ENCODE measurements at regions not wholly inside any gene's neighbourhood (a gene's known extent, or its start where the extent isn't known, plus 50 kb on each side); places are given as distances from the start of the nearest gene placed in this dataset.
"Not testable (repeated sequence)": the region's sequence is repeated elsewhere in the genome, so short reads cannot be mapped to it uniquely, and the experiment has no call there.

DNA sequence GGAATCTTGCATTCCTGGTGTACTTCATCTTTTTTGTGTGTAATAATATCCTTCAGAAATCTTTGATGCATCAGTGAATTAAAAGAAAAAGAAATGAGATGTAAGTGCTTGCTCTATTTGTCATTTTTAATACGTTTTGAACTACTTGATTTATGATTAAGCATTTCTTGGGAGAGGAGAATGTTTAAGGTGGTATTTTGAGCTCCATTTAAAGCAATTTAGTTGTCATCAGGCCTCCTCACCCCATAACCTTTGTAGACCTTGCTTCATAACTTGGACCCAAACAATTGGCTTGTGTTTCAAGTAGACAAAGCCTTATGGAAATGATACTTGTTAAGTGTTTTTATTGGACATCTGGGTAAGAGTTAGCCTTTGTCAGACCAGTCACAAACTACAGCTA, 87.1 kb upstream of the VEPH1 start:
- no peak overlapping the region for H3K4me3 Mint-ChIP-seq
- H3K9me3 Mint-ChIP-seq, result no peaks in the 10 kb centered on the region
- DNase-seq (no peak), ATAC-seq (no peak)
- H3K4me1 Mint-ChIP-seq, result no peaks in the 10 kb centered on the region
- H3K27ac Mint-ChIP-seq, result no peak overlapping the region
- peaks cover 6% of the 10 kb centered on the region for H3K27me3 Mint-ChIP-seq

DNA sequence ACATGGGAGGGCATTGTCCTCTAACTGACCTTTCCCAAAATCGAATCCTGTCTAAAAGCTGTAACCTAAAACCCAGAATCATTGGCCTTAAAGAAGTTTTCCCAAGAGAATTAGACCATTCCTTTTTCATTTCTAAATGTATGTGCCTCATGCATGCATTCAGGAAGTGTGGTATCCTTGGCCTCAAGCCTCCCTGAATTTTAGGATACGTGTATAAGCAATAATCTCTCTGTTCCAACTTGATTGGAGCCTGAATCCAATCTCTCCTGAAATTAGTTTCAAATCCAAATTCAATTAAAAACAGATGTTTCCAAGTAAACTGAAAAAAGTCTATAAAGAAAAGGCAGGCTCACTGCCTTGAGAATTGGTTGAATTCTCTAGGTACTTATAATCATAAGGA, 86.0 kb upstream of the VEPH1 start:
- no peaks in the 10 kb centered on the region for H3K9me3 Mint-ChIP-seq
- no peak overlapping the region for H3K4me3 Mint-ChIP-seq
- no peaks in the 10 kb centered on the region for H3K27me3 Mint-ChIP-seq
- ATAC-seq (no peak), DNase-seq (no peak)
- no peaks in the 10 kb centered on the region for H3K4me1 Mint-ChIP-seq
- H3K27ac Mint-ChIP-seq, result no peak overlapping the region

DNA sequence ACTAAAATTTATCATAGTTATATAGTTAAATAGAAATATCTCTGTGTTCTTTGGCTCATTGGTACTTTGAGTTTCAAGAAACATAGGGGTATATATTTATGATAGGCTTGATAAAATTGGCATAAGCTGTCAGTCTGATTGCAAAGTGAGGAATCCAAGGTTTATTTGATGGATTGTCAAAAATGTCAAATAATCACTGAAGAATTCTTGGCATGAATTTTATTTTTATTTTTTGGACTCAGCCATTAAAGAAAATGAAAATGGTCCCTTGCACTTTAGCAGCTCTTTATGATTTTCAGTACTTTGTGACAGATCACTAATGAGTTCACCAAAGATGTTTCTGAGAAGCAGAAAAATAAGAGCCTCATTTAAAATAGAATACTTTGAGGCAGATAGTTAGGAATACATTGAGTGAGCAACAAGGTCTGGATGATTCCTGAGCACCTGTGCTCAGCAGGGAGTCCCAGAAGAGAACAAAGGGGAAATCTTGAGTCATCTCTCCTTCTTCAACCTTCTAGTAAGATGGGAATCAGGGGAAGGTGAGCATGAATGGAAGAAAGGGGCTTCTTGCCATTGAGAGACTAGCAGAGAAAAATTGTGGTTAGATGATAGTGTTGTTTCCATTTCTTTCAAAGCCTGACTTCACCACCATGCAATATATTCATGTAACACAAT, 85.3 kb upstream of the VEPH1 start:
- Mint-ChIP-seq H3K4me3 (no peak overlapping the region), H3K27ac (no peak overlapping the region), H3K4me1 (no peaks in the 10 kb centered on the region), H3K9me3 (no peaks in the 10 kb centered on the region), H3K27me3 (no peaks in the 10 kb centered on the region)
- DNase-seq (no peak), ATAC-seq (no peak)

DNA sequence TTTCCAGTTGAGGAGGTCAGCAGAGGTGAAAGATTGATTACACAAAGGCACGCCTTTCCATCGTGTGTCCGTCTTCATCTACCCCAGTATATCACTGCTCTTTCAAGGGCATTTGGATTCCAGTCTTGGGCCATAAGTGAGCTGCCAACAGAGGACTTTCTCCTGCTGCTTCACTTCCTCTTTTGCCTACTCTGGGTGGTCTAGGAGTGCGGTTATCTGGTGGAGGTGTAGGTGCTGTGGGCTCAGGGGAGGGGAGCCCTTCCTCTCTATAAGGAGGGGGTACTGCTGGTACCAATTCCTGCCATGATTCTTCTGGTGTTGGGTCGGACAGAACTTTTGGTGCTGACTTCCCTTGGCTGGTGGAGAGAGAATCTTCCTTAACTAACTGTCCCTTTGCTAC, 83.1 kb upstream of the VEPH1 start:
- Mint-ChIP-seq H3K27ac (no peak overlapping the region), H3K9me3 (no peaks in the 10 kb centered on the region), H3K27me3 (no peaks in the 10 kb centered on the region), H3K4me1 (no peaks in the 10 kb centered on the region), H3K4me3 (no peak overlapping the region)
- no peak for DNase-seq
- ATAC-seq, result no peak

DNA sequence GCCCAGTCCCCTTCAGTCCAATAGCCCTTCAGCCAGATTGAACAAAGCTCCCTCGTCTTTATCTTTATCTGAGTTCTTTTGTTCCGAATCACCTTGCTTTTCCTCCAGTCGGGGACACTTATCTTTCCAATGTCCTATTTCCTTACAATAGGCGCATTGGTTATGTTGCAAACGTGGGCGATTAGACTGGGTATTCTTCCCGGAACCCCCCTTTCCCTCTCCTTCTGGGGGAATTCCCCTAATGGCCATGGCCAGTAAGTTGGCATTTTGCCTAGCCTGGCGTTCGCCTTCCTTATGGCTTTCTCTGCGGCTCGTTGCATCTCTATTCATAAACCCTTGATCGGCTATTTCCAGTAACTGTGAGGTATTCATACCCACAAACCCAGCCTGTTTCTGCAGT, 82.2 kb upstream of the VEPH1 start:
- no peak overlapping the region for H3K27ac Mint-ChIP-seq
- DNase-seq (no peak), ATAC-seq (no peak)
- H3K4me3 Mint-ChIP-seq, result no peak overlapping the region
- H3K9me3 Mint-ChIP-seq, result no peaks in the 10 kb centered on the region
- H3K27me3 Mint-ChIP-seq, result no peaks in the 10 kb centered on the region
- no peaks in the 10 kb centered on the region for H3K4me1 Mint-ChIP-seq

DNA sequence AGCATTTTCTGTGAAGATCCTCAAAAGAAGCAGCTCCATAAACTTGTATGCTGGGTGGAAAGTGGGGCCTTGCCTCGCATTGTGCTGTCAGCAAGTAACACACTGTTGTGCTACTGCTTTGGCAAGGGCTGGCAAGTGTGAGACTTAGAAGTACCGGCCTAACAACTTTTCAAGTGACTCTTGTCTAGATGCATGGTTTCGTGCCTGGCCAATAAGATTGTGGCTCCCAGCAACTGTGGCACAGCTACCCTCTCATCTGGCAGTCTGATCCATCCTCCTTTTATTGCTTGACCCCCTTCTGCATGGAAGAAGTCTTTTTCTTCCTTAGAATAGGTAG, 79.4 kb upstream of the VEPH1 start:
- H3K27me3 Mint-ChIP-seq, result no peaks in the 10 kb centered on the region
- ATAC-seq (no peak), DNase-seq (no peak)
- H3K9me3 Mint-ChIP-seq, result no peaks in the 10 kb centered on the region
- H3K27ac Mint-ChIP-seq, result no peak overlapping the region
- no peak overlapping the region for H3K4me3 Mint-ChIP-seq
- H3K4me1 Mint-ChIP-seq, result no peaks in the 10 kb centered on the region

DNA sequence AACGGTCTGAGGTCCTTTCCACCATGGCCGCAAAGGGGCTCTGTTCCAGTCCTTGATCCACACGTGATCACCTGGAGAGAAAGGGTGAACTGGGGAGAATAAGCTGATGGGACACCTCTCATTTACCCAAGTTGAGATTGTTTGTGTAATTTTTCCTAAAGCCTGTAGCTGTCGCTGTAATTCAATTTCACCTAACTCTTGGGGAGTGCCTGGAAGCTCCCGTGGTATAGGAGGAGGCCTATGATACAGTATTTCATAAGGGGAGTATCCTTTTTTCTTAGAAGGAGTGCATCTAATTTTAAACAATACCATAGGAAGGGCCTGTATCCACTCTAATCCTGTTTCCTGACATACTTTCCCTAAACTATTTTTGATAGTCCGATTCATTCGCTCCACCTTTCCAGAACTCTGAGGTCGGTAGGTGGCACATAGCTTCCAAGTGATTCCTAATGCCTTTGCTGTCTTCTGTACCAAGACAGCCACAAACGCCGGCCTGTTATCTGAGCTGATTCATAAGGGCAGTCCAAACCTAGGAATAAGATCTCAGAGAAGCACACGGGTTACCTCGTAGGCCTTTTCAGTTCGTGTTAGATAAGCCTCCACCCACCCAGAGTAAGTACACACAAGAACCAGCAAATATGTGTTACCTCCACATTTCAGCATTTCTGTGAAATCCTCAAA, 78.9 kb upstream of the VEPH1 start:
- not testable (repeated sequence) for H3K4me3 Mint-ChIP-seq, H3K4me1 Mint-ChIP-seq, H3K9me3 Mint-ChIP-seq, H3K27ac Mint-ChIP-seq, ATAC-seq, H3K27me3 Mint-ChIP-seq, DNase-seq

DNA sequence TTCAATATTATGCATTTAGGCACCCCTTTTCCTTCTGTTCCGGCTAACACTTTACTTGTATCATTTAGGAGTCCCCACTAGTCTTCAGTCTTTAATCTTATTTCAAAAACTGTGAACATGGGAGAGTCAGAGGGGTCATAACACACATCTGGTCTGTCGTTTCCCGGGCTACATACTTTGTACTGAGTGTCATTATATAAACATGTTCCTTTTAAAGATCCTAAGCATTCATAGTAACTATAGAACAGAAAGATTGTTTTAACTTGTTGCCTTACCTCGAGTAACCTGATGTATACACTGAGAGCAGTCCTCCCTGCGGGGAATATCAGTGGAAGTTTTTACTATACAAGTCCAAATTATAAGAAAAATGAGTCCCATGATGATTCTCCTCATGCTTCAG, 78.2 kb upstream of the VEPH1 start:
- H3K9me3 Mint-ChIP-seq, result no peaks in the 10 kb centered on the region
- no peak overlapping the region for H3K4me3 Mint-ChIP-seq
- H3K27me3 Mint-ChIP-seq, result no peaks in the 10 kb centered on the region

DNA sequence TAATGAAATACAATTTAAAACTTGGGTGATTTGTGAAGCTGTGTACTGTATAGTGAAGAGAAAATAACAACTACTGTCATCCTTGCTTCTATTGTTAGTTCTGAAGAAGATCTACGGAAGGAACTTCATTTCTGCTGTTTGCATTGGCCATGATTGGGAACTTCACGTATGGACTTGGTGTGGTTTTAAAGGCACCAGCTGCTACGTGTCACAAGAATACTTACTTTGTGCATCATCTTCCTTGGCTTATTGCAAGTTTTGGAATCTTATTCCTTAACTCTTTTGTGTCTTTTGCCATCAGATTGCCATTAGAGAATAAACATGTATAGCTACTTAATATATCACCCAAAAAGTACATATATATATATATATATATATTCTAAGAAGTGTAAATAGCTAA, 75.0 kb upstream of the VEPH1 start:
- H3K4me3 Mint-ChIP-seq, result no peak overlapping the region
- H3K27me3 Mint-ChIP-seq, result peaks cover 8% of the 10 kb centered on the region
- no peak for DNase-seq
- ATAC-seq, result no peak
- H3K9me3 Mint-ChIP-seq, result no peaks in the 10 kb centered on the region
- no peaks in the 10 kb centered on the region for H3K4me1 Mint-ChIP-seq
- no peak overlapping the region for H3K27ac Mint-ChIP-seq

More for the DNA sequence above, 78.2 kb upstream of the VEPH1 start:
- H3K27ac Mint-ChIP-seq, result no peak overlapping the region
- DNase-seq (no peak), ATAC-seq (no peak)
- H3K4me1 Mint-ChIP-seq, result no peaks in the 10 kb centered on the region

DNA sequence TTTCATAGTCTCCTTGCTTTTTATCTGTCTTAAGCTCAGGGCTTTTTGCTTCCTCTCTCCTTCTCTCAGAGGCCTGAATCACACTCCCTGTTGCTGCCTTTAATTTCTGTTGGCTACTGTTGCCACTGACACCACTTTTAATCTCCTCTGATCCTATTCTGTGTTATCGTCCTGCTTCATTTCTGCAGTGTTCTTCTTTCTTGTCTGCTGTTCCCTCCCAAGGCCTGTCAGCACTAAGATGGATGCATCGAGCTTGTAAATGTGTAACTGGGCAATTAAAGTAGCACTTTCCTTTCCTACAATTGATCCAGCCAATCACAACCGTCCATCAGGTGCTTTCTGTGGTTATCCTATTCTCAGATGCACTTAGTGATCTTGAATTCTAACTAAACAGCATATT, 71.3 kb upstream of the VEPH1 start:
- H3K27ac Mint-ChIP-seq, result no peak overlapping the region
- H3K4me1 Mint-ChIP-seq, result no peaks in the 10 kb centered on the region
- DNase-seq (no peak), ATAC-seq (no peak)
- H3K9me3 Mint-ChIP-seq, result no peaks in the 10 kb centered on the region
- peaks cover 8% of the 10 kb centered on the region for H3K27me3 Mint-ChIP-seq
- no peak overlapping the region for H3K4me3 Mint-ChIP-seq

DNA sequence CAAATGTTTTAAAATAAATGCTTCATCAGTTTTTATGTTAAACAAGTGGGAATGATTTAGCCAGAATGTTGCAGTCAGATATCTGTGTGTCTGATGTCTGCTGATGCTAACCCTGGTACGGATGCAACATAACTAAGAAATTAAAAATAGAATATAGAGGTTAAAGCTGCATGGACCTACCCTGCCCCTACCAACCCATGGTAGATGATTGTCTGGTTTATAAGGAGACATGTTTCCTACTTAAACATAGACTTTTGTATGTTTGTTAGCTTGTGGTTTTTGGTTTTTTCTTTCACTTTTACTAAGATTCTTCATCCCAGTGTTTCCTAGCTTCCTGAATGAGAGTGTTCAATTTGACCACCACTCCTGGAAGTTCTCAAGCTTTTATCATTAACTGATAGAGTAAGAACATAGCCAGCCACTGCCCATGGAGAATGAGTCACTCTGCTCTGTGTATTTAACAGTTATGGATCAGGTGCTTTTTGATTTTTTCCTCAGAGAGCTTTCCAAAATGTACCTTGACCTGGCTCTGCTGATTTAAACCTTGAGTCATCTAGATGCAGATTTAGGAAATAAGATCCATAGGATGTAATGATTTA, 70.7 kb upstream of the VEPH1 start:
- Mint-ChIP-seq H3K27ac (no peak overlapping the region), H3K4me3 (no peak overlapping the region), H3K27me3 (peaks cover 8% of the 10 kb centered on the region), H3K4me1 (no peaks in the 10 kb centered on the region), H3K9me3 (no peaks in the 10 kb centered on the region)
- ATAC-seq (no peak), DNase-seq (no peak)

DNA sequence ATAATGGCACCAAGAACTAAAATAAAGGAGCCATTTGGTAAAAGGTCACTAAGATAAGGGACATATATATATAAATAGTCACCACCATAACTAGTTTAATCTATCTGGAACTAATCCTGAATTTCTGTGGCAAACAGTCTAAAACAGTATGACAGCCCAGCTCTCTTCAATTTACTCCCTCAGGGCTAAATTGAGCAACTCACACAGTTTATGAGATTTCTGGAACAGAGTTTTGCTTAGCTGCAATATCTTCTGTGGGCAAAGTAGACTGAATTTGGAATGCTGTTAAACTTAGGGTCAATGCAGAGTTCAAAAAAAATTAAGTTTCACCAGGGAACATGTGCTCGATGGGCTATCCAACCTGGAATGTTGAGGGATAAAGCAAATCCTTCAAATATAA, 70.1 kb upstream of the VEPH1 start:
- Mint-ChIP-seq H3K27me3 (peaks cover 8% of the 10 kb centered on the region), H3K9me3 (no peaks in the 10 kb centered on the region), H3K4me3 (no peak overlapping the region), H3K4me1 (no peaks in the 10 kb centered on the region), H3K27ac (no peak overlapping the region)
- ATAC-seq (no peak), DNase-seq (no peak)

DNA sequence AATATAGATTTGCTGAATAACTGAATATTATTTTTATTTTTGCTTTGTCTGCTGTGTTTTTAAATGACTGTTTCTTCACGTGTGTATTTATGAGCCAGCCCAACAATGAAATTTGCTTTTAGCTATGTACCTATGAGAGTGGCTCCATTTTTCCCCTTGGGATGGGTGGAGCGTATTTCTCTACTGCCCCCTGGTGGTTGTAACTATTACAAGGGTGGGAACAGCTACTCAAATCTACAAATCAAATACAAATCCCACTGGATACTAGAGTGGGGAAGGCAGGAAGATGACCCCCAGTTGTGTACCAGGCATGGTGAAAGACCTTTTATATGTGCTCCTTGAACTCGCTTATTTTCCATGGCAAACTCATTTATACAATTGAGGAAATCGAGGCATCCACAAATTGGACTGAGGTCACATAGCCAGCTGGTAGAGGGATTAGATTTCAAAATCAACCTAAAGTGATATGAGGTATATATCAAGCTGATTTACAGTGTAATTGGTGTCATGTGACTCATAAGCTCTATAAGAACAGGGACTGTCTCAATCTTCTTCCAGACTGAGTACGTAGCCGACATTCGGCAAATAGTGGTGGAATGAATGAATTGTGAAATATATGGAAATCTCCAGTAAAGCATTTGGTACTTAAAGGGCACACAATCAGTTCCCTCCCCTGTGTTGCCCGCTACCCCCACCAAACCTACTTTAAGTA, 69.5 kb upstream of the VEPH1 start:
- Mint-ChIP-seq H3K4me3 (no peak overlapping the region), H3K27ac (no peak overlapping the region), H3K9me3 (no peaks in the 10 kb centered on the region), H3K4me1 (no peaks in the 10 kb centered on the region), H3K27me3 (peaks cover 8% of the 10 kb centered on the region)
- ATAC-seq, result no peak
- DNase-seq, result peak in 1 of 2 donors; percentile 17

DNA sequence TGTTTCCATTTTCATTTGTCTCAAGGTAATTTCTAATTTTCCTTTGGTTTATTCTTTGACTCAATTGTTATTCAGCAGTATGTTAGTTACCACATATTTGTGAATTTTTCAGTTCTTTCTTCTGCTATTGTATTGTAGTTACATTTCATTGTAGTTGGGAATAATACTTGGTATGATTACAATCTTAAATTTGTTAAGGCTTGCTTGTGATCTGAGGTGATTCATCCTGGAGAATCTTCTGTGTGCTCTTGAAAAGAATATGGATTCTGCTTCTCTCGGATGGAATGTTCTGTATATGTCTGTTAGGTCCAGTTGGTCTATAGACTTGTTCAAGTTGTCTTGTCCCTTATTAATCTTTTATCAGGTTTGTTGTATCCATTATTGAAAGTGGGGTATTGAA, 63.4 kb upstream of the VEPH1 start:
- Mint-ChIP-seq H3K4me1 (no peaks in the 10 kb centered on the region), H3K9me3 (no peaks in the 10 kb centered on the region), H3K27me3 (peaks cover 1% of the 10 kb centered on the region), H3K4me3 (no peak overlapping the region), H3K27ac (no peak overlapping the region)
- ATAC-seq, result no peak
- no peak for DNase-seq

DNA sequence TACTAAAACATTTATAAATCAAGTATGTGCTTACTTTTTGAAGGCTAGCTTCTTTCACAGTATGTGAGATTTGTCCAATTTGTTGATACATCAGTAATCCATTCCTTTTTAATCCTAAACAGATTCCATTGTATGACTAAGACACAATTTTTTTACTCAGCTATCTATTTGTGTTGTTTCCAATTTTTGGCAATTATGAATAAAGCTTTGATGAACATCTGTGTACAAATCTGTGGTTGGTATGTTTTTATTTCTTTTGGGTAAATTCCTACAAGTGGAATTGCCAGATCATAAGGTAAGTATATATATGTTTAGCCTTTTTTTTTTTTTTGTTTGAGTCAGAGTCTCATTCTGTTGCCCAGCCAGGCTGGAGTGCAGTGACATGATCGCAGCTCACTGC, 56.2 kb upstream of the VEPH1 start:
- H3K4me3 Mint-ChIP-seq, result no peak overlapping the region
- DNase-seq (no peak), ATAC-seq (no peak)
- peaks cover 32% of the 10 kb centered on the region for H3K27me3 Mint-ChIP-seq
- no peaks in the 10 kb centered on the region for H3K4me1 Mint-ChIP-seq
- H3K9me3 Mint-ChIP-seq, result no peaks in the 10 kb centered on the region
- no peak overlapping the region for H3K27ac Mint-ChIP-seq
